ENCODE measurements at regions not wholly inside any gene's neighbourhood (a gene's known extent, or its start where the extent isn't known, plus 50 kb on each side); places are given as distances from the start of the nearest gene placed in this dataset.

DNA sequence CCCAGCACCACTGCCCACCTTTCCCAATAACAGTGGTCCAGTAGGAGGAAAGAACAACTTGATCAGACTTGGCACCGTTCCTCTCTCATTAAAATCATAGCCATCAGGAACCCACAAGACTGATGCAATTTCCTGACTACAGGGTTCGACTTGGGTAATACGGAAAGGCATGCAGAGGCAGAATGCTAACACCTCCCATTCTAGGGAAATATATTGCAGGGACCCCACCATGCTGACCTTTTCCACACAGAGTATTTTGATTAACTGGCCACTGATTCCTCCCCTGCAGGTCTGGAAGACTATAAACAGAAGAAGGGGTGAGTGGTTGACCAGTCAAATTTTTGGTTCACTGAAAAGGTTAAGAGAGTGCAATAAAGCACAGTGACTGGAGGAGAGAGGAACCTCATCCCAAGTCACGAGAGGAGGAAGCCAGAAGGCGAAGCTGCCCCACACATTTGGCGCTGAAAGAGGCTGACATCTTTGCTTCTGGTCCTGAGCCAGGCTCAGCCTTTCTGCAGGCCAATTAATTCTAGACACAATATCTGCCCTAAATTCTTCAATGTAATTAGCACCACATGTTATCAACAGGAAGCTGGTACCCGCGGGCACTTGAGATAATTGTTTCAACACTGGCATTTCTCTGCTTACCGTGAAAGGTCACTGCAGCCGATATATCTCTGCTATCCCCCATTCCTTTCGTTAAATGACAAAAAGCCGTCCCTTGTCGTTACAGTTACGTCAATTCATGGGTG is 64.7 kb upstream of the SPOCK1 start:
- Histone ChIP-seq H3K9me3 (ENCODE audit: control insufficient read depth in 4 of 4, low read length in 3 of 4) (no peaks in the 10 kb centered on the region), H3K27ac (ENCODE audit: low read depth in 1 of 2, low read length in 2 of 2) (no peak overlapping the region), H3K27me3 (ENCODE audit: control insufficient read depth in 4 of 4, insufficient read depth in 4 of 4, low read length in 3 of 4) (no peaks in the 10 kb centered on the region), H3K36me3 (ENCODE audit: control insufficient read depth in 4 of 4, insufficient read depth in 3 of 4, low read depth in 1 of 4, low read length in 3 of 4) (no peaks in the 10 kb centered on the region), H3K9ac (ENCODE audit: low read depth in 1 of 2, low read length in 2 of 2) (no peak overlapping the region), H3K4me1 (ENCODE audit: control insufficient read depth in 4 of 4, insufficient read depth in 4 of 4, low read length in 3 of 4) (no peaks in the 10 kb centered on the region), H3K4me3 (ENCODE audit: low read depth in 1 of 3, low read length in 3 of 3) (no peak overlapping the region)
- 70% methylated on average over 14 of the region's 14 CpGs for WGBS
- TF ChIP-seq FOXA1 (IDR thresholded peaks at IDR 0.05), result no peak
- TF ChIP-seq RXRA (IDR thresholded peaks at IDR 0.05), result peak in 1 of 2 donors; percentile 14
- no peak for TF ChIP-seq FOXA2 (IDR thresholded peaks at IDR 0.05)
- no peak for DNase-seq (ENCODE audit: low spot score)

DNA sequence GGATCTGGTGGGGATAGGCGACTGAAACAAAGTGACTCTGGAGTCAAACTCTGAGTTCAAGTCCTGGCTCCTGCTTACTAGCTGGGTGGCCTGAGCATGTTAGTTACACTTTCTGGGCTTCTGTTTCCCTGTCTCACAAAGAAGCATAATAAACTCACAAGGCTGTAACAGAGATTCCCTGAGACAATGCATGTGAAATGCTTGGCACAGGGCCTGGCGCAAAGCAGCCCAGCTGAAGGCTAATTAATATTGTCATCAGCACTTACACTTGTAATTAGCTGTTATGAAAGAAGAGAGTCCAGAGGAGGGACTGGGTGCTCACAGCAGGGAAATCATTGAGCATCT is 64.1 kb upstream of the SPOCK1 start:
- H3K27ac ChIP-seq (ENCODE audit: low read depth in 1 of 2, low read length in 2 of 2), result no peak overlapping the region
- H3K4me1 ChIP-seq (ENCODE audit: control insufficient read depth in 4 of 4, insufficient read depth in 4 of 4, low read length in 3 of 4), result no peaks in the 10 kb centered on the region
- no peaks in the 10 kb centered on the region for H3K36me3 ChIP-seq (ENCODE audit: control insufficient read depth in 4 of 4, insufficient read depth in 3 of 4, low read depth in 1 of 4, low read length in 3 of 4)
- TF ChIP-seq MAX (IDR thresholded peaks at IDR 0.05) (no peak), ATF3 (IDR thresholded peaks at IDR 0.05) (no peak)
- no peaks in the 10 kb centered on the region for H3K9me3 ChIP-seq (ENCODE audit: control insufficient read depth in 4 of 4, low read length in 3 of 4)
- H3K4me3 ChIP-seq (ENCODE audit: low read depth in 1 of 3, low read length in 3 of 3), result no peak overlapping the region
- 82% methylated on average over 2 of the region's 2 CpGs for WGBS
- no peak overlapping the region for H3K9ac ChIP-seq (ENCODE audit: low read depth in 1 of 2, low read length in 2 of 2)
- H3K27me3 ChIP-seq (ENCODE audit: control insufficient read depth in 4 of 4, insufficient read depth in 4 of 4, low read length in 3 of 4), result no peaks in the 10 kb centered on the region
- no peak for DNase-seq (ENCODE audit: low spot score)

GRCh38 chr5:137561608-137562007 is 62.5 kb upstream of the SPOCK1 start:
- H3K36me3 ChIP-seq (ENCODE audit: control insufficient read depth in 4 of 4, insufficient read depth in 3 of 4, low read depth in 1 of 4, low read length in 3 of 4), result no peaks in the 10 kb centered on the region
- DNase-seq (ENCODE audit: low spot score), result no peak
- no peaks in the 10 kb centered on the region for H3K27me3 ChIP-seq (ENCODE audit: control insufficient read depth in 4 of 4, insufficient read depth in 4 of 4, low read length in 3 of 4)
- H3K4me1 ChIP-seq (ENCODE audit: control insufficient read depth in 4 of 4, insufficient read depth in 4 of 4, low read length in 3 of 4), result no peaks in the 10 kb centered on the region
- TF ChIP-seq EGR1 (IDR thresholded peaks at IDR 0.05; ENCODE audit: low read depth in 2 of 2) (no peak), HNF4G (IDR thresholded peaks at IDR 0.05) (no peak)
- TF ChIP-seq, protein P1, sequence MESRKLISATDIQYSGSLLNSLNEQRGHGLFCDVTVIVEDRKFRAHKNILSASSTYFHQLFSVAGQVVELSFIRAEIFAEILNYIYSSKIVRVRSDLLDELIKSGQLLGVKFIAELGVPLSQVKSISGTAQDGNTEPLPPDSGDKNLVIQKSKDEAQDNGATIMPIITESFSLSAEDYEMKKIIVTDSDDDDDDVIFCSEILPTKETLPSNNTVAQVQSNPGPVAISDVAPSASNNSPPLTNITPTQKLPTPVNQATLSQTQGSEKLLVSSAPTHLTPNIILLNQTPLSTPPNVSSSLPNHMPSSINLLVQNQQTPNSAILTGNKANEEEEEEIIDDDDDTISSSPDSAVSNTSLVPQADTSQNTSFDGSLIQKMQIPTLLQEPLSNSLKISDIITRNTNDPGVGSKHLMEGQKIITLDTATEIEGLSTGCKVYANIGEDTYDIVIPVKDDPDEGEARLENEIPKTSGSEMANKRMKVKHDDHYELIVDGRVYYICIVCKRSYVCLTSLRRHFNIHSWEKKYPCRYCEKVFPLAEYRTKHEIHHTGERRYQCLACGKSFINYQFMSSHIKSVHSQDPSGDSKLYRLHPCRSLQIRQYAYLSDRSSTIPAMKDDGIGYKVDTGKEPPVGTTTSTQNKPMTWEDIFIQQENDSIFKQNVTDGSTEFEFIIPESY (IDR thresholded peaks at IDR 0.05), result no peak
- H3K9ac ChIP-seq (ENCODE audit: low read depth in 1 of 2, low read length in 2 of 2), result no peak overlapping the region
- H3K9me3 ChIP-seq (ENCODE audit: control insufficient read depth in 4 of 4, low read length in 3 of 4), result no peaks in the 10 kb centered on the region
- no peak overlapping the region for H3K4me3 ChIP-seq (ENCODE audit: low read depth in 1 of 3, low read length in 3 of 3)
- H3K27ac ChIP-seq (ENCODE audit: low read depth in 1 of 2, low read length in 2 of 2), result no peak overlapping the region

DNA sequence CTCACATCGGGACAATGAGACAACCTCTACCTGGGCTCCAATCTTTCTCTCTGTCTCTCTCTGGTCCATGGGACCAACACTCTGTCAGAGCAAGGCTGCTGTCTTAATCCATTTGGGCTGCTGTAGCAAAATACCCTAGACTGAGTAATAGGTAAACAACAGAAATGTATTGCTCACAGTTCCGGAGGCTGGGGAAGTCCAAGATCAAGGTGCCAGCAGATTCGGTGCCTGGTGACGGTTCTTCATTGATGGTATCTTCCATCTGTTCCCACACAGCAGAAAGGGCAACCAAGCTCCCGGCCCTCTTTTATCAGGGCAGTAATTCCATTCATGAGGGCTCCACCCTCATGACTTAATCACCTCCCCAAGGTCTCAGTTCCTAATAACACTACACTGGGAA is 61.3 kb upstream of the SPOCK1 start:
- no peak overlapping the region for H3K9ac ChIP-seq (ENCODE audit: low read depth in 1 of 2, low read length in 2 of 2)
- DNase-seq (ENCODE audit: low spot score), result no peak
- H3K27ac ChIP-seq (ENCODE audit: low read depth in 1 of 2, low read length in 2 of 2), result no peak overlapping the region
- no peaks in the 10 kb centered on the region for H3K27me3 ChIP-seq (ENCODE audit: control insufficient read depth in 4 of 4, insufficient read depth in 4 of 4, low read length in 3 of 4)
- H3K9me3 ChIP-seq (ENCODE audit: control insufficient read depth in 4 of 4, low read length in 3 of 4), result no peaks in the 10 kb centered on the region
- no peaks in the 10 kb centered on the region for H3K4me1 ChIP-seq (ENCODE audit: control insufficient read depth in 4 of 4, insufficient read depth in 4 of 4, low read length in 3 of 4)
- H3K36me3 ChIP-seq (ENCODE audit: control insufficient read depth in 4 of 4, insufficient read depth in 3 of 4, low read depth in 1 of 4, low read length in 3 of 4), result no peaks in the 10 kb centered on the region
- whole genome bisulfite sequencing, result 81% methylated on average over 5 of the region's 5 CpGs
- no peak overlapping the region for H3K4me3 ChIP-seq (ENCODE audit: low read depth in 1 of 3, low read length in 3 of 3)
- TF ChIP-seq GABPA (IDR thresholded peaks at IDR 0.05 in 1 of 2, conservative IDR thresholded peaks at IDR 0.05 in 1 of 2) (no peak), EGR1 (IDR thresholded peaks at IDR 0.05; ENCODE audit: low read depth in 2 of 2) (no peak), FOXA2 (IDR thresholded peaks at IDR 0.05) (no peak), MAX (IDR thresholded peaks at IDR 0.05) (no peak), NR2F2 (IDR thresholded peaks at IDR 0.05) (no peak)
- TF ChIP-seq, protein P2, sequence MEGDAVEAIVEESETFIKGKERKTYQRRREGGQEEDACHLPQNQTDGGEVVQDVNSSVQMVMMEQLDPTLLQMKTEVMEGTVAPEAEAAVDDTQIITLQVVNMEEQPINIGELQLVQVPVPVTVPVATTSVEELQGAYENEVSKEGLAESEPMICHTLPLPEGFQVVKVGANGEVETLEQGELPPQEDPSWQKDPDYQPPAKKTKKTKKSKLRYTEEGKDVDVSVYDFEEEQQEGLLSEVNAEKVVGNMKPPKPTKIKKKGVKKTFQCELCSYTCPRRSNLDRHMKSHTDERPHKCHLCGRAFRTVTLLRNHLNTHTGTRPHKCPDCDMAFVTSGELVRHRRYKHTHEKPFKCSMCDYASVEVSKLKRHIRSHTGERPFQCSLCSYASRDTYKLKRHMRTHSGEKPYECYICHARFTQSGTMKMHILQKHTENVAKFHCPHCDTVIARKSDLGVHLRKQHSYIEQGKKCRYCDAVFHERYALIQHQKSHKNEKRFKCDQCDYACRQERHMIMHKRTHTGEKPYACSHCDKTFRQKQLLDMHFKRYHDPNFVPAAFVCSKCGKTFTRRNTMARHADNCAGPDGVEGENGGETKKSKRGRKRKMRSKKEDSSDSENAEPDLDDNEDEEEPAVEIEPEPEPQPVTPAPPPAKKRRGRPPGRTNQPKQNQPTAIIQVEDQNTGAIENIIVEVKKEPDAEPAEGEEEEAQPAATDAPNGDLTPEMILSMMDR (IDR thresholded peaks at IDR 0.05; ENCODE audit: low read depth, low read length, missing input control), result no peak
- TF ChIP-seq, protein P1 (IDR thresholded peaks at IDR 0.05), result no peak
